SH-SY5Y (cell line): ENCODE measurements at regions not wholly inside any gene's neighbourhood (a gene's known extent, or its start where the extent isn't known, plus 50 kb on each side); places are given as distances from the start of the nearest gene placed in this dataset.

ENCODE experiments used
- GATA2 ChIP-seq: IDR thresholded peaks from 2 replicates; pipeline ENCODE4 v1.6.1; 2011; ENCODE audit warnings: mild to moderate bottlenecking, low read depth, low read length
- GATA3 ChIP-seq: IDR thresholded peaks from 2 replicates; pipeline ENCODE4 v1.6.1; 2011; ENCODE audit warnings: low read depth, mild to moderate bottlenecking, low read length, moderate library complexity

GRCh38 chr6:112407101-112407590 lies 60.0 kb downstream of the RFPL4B start:
- TF ChIP-seq GATA2 (no peak), GATA3 (no peak)
